Tibial nerve (tissue), 4 donors: ENCODE measurements at regions not wholly inside any gene's neighbourhood (a gene's known extent, or its start where the extent isn't known, plus 50 kb on each side); places are given as distances from the start of the nearest gene placed in this dataset.

Experiments
- CTCF ChIP-seq, 5 experiments: fragments of 200-600 bp in 3 of 5; fragments of 450-650 bp in 2 of 5; sonication (generic) in 3 of 5; IDR thresholded peaks; one replicate each; pipeline ENCODE4 v1.5.1; 2016 to 2019; ENCODE audit warnings: antibody characterized with exemption in 5 of 5, mild to moderate bottlenecking in 3 of 5, moderate library complexity in 2 of 5
- EP300 ChIP-seq, 2 donors: sonication (generic); formaldehyde crosslinking; IDR thresholded peaks; one replicate each; pipeline ENCODE4 v1.6.1; 2017; ENCODE audit warnings: antibody characterized with exemption in 2 of 2, mild to moderate bottlenecking in 1 of 2
- POLR2A ChIP-seq, 2 donors: fragments of 450-650 bp; IDR thresholded peaks; one replicate each; pipeline ENCODE4 v1.6.1; 2017; ENCODE audit warnings: antibody characterized with exemption in 2 of 2, mild to moderate bottlenecking in 2 of 2, moderate library complexity in 2 of 2

GRCh38 chr13:105448811-105449210 is 1086.7 kb downstream of the EFNB2 start:
- no peak for TF ChIP-seq CTCF (IDR thresholded peaks at IDR 0.05)
- no peak for TF ChIP-seq POLR2A (IDR thresholded peaks at IDR 0.05)
- TF ChIP-seq EP300 (IDR thresholded peaks at IDR 0.05), result no peak
